IgD-negative memory B cell (primary cell): ENCODE measurements at regions not wholly inside any gene's neighbourhood (a gene's known extent, or its start where the extent isn't known, plus 50 kb on each side); places are given as distances from the start of the nearest gene placed in this dataset.
A peak's percentile ranks its signal among the peaks of the same experiment; 100 is the strongest.

Source experiments
- H3K27ac Mint-ChIP-seq, 3 donors: one replicate each; pipeline ENCODE4 v1.8.0; 2020 to 2022; ENCODE audit warnings: mild to moderate bottlenecking in 3 of 3, mixed read lengths in 3 of 3, moderate library complexity in 1 of 3
- H3K27me3 Mint-ChIP-seq: one replicate; pipeline ENCODE4 v1.8.0; 2021; ENCODE audit warnings: mixed read lengths
- H3K36me3 Mint-ChIP-seq: one replicate; pipeline ENCODE4 v1.8.0; 2020; ENCODE audit warnings: mild to moderate bottlenecking, mixed read lengths
- H3K4me1 Mint-ChIP-seq, 3 donors: one replicate each; pipeline ENCODE4 v1.8.0; 2020 to 2022; ENCODE audit warnings: mixed read lengths in 3 of 3, mild to moderate bottlenecking in 1 of 3
- H3K4me3 Mint-ChIP-seq, 4 donors: one replicate each; pipeline ENCODE4 v1.8.0; 2020 to 2022; ENCODE audit warnings: mild to moderate bottlenecking in 4 of 4, mixed read lengths in 4 of 4, moderate library complexity in 3 of 4
- H3K9me3 Mint-ChIP-seq, 3 donors: one replicate each; pipeline ENCODE4 v1.8.0; 2020 to 2021; ENCODE audit warnings: mixed read lengths in 3 of 3, mild to moderate bottlenecking in 1 of 3

GRCh38 chr1:5067246-5067645 is 412.8 kb downstream of the AJAP1 start:
- Mint-ChIP-seq H3K4me1 (no peaks in the 10 kb centered on the region), H3K27me3 (no peaks in the 10 kb centered on the region), H3K36me3 (no peaks in the 10 kb centered on the region), H3K9me3 (peaks cover 0 to 4% (median 0%) of the 10 kb centered on the region in 3 donors), H3K27ac (no peak overlapping the region), H3K4me3 (no peak overlapping the region)

GRCh38 chr1:5053744-5054143 is 399.3 kb downstream of the AJAP1 start:
- Mint-ChIP-seq H3K4me1 (no peaks in the 10 kb centered on the region), H3K4me3 (no peak overlapping the region), H3K27me3 (peaks cover 3% of the 10 kb centered on the region)

GRCh38 chr1:5029136-5029535 is 374.7 kb downstream of the AJAP1 start:
- no peaks in the 10 kb centered on the region for H3K36me3 Mint-ChIP-seq
- H3K9me3 Mint-ChIP-seq: peaks cover 0 to 6% (median 2%) of the 10 kb centered on the region in 3 donors
- H3K27ac Mint-ChIP-seq: no peak overlapping the region
- H3K4me3 Mint-ChIP-seq: no peak overlapping the region
- no peaks in the 10 kb centered on the region for H3K4me1 Mint-ChIP-seq
- peaks cover 2% of the 10 kb centered on the region for H3K27me3 Mint-ChIP-seq

More at GRCh38 chr1:5053744-5054143, 399.3 kb downstream of the AJAP1 start:
- no peak overlapping the region for H3K27ac Mint-ChIP-seq
- H3K9me3 Mint-ChIP-seq: peaks cover 3 to 12% (median 7%) of the 10 kb centered on the region in 3 donors
- no peaks in the 10 kb centered on the region for H3K36me3 Mint-ChIP-seq

GRCh38 chr1:5012249-5012648 is 357.8 kb downstream of the AJAP1 start:
- no peaks in the 10 kb centered on the region for H3K4me1 Mint-ChIP-seq
- H3K9me3 Mint-ChIP-seq: no peaks in the 10 kb centered on the region
- no peak overlapping the region for H3K4me3 Mint-ChIP-seq
- H3K27ac Mint-ChIP-seq: no peak overlapping the region
- no peaks in the 10 kb centered on the region for H3K36me3 Mint-ChIP-seq
- peaks cover 7% of the 10 kb centered on the region for H3K27me3 Mint-ChIP-seq

- no peak overlapping the region for H3K4me3 Mint-ChIP-seq
- H3K27me3 Mint-ChIP-seq: peaks cover 7% of the 10 kb centered on the region
- no peaks in the 10 kb centered on the region for H3K36me3 Mint-ChIP-seq
- no peaks in the 10 kb centered on the region for H3K9me3 Mint-ChIP-seq
- no peaks in the 10 kb centered on the region for H3K4me1 Mint-ChIP-seq
- no peak overlapping the region for H3K27ac Mint-ChIP-seq
Observed at GRCh38 chr1:5010656-5011055, 356.2 kb downstream of the AJAP1 start.

- H3K4me1 Mint-ChIP-seq: no peaks in the 10 kb centered on the region
- H3K36me3 Mint-ChIP-seq: no peaks in the 10 kb centered on the region
- H3K27me3 Mint-ChIP-seq: peaks cover 7% of the 10 kb centered on the region
- no peaks in the 10 kb centered on the region for H3K9me3 Mint-ChIP-seq
- H3K4me3 Mint-ChIP-seq: no peak overlapping the region
- H3K27ac Mint-ChIP-seq: no peak overlapping the region
Observed at GRCh38 chr1:5010236-5010635, 355.8 kb downstream of the AJAP1 start.

GRCh38 chr1:5009376-5010065 is 355.1 kb downstream of the AJAP1 start:
- H3K4me3 Mint-ChIP-seq: no peak overlapping the region
- peaks cover 0 to 2% (median 1%) of the 10 kb centered on the region in 3 donors for H3K9me3 Mint-ChIP-seq
- H3K36me3 Mint-ChIP-seq: no peaks in the 10 kb centered on the region
- H3K4me1 Mint-ChIP-seq: no peaks in the 10 kb centered on the region
- peaks cover 7% of the 10 kb centered on the region for H3K27me3 Mint-ChIP-seq
- no peak overlapping the region for H3K27ac Mint-ChIP-seq

GRCh38 chr1:5005171-5005570 is 350.8 kb downstream of the AJAP1 start:
- Mint-ChIP-seq H3K27ac (no peak overlapping the region), H3K4me3 (no peak overlapping the region), H3K36me3 (no peaks in the 10 kb centered on the region), H3K27me3 (no peaks in the 10 kb centered on the region), H3K4me1 (no peaks in the 10 kb centered on the region), H3K9me3 (peaks cover 2 to 11% (median 4%) of the 10 kb centered on the region in 3 donors)

- Mint-ChIP-seq H3K9me3 (peaks cover 3 to 12% (median 12%) of the 10 kb centered on the region in 3 donors), H3K36me3 (no peaks in the 10 kb centered on the region), H3K4me1 (no peaks in the 10 kb centered on the region), H3K27me3 (peaks cover 1% of the 10 kb centered on the region), H3K27ac (no peak overlapping the region), H3K4me3 (no peak overlapping the region)
Observed at GRCh38 chr1:5002676-5003075, 348.3 kb downstream of the AJAP1 start.

- Mint-ChIP-seq H3K4me3 (no peak overlapping the region), H3K4me1 (no peaks in the 10 kb centered on the region), H3K36me3 (no peaks in the 10 kb centered on the region), H3K27me3 (peaks cover 1% of the 10 kb centered on the region), H3K27ac (no peak overlapping the region), H3K9me3 (peaks cover 6 to 12% (median 12%) of the 10 kb centered on the region in 3 donors)
Observed at GRCh38 chr1:5001466-5001865, 347.1 kb downstream of the AJAP1 start.

- H3K27me3 Mint-ChIP-seq: no peaks in the 10 kb centered on the region
- H3K36me3 Mint-ChIP-seq: no peaks in the 10 kb centered on the region
- H3K4me1 Mint-ChIP-seq: no peaks in the 10 kb centered on the region
- H3K4me3 Mint-ChIP-seq: no peak overlapping the region
- peaks cover 2 to 12% (median 2%) of the 10 kb centered on the region in 3 donors for H3K9me3 Mint-ChIP-seq
- H3K27ac Mint-ChIP-seq: peak overlapping the region in 1 of 3 donors; percentile 44
Observed at GRCh38 chr1:4986306-4986705, 331.9 kb downstream of the AJAP1 start.

- Mint-ChIP-seq H3K4me1 (no peaks in the 10 kb centered on the region), H3K27me3 (peaks cover 4% of the 10 kb centered on the region), H3K9me3 (peaks cover 4 to 12% (median 5%) of the 10 kb centered on the region in 3 donors), H3K27ac (peak overlapping the region in 1 of 3 donors; percentile 87), H3K4me3 (no peak overlapping the region), H3K36me3 (no peaks in the 10 kb centered on the region)
Observed at GRCh38 chr1:4984841-4985240, 330.4 kb downstream of the AJAP1 start.

GRCh38 chr1:4980211-4980610 is 325.8 kb downstream of the AJAP1 start:
- Mint-ChIP-seq H3K27me3 (peaks cover 4% of the 10 kb centered on the region), H3K27ac (no peak overlapping the region), H3K9me3 (peaks cover 4 to 12% (median 5%) of the 10 kb centered on the region in 3 donors), H3K4me3 (peak overlapping the region in 1 of 4 donors; percentile 23), H3K36me3 (no peaks in the 10 kb centered on the region), H3K4me1 (no peaks in the 10 kb centered on the region)

GRCh38 chr1:4978660-4979390 is 324.4 kb downstream of the AJAP1 start:
- Mint-ChIP-seq H3K36me3 (no peaks in the 10 kb centered on the region), H3K4me1 (no peaks in the 10 kb centered on the region), H3K9me3 (peaks cover 4 to 10% (median 5%) of the 10 kb centered on the region in 3 donors), H3K27ac (no peak overlapping the region), H3K27me3 (peaks cover 4% of the 10 kb centered on the region), H3K4me3 (no peak overlapping the region)

- Mint-ChIP-seq H3K4me3 (no peak overlapping the region), H3K27me3 (peaks cover 4% of the 10 kb centered on the region), H3K36me3 (no peaks in the 10 kb centered on the region), H3K27ac (no peak overlapping the region), H3K4me1 (no peaks in the 10 kb centered on the region), H3K9me3 (peaks cover 2 to 5% (median 4%) of the 10 kb centered on the region in 3 donors)
Observed at GRCh38 chr1:4977701-4978100, 323.3 kb downstream of the AJAP1 start.
